Activated CD4-positive, alpha-beta T cell treated with anti-CD3 and anti-CD28 coated beads, Interleukin-2, Interleukin-6, amounts not matched to agents 100 ng/mL and 50 ng/mL, durations not matched to agents 16 hours and 8 hours (primary cell): ENCODE measurements at regions not wholly inside any gene's neighbourhood (a gene's known extent, or its start where the extent isn't known, plus 50 kb on each side); places are given as distances from the start of the nearest gene placed in this dataset.
"Not testable (repeated sequence)": the region's sequence is repeated elsewhere in the genome, so short reads cannot be mapped to it uniquely, and the experiment has no call there.

ENCODE experiments used
- DNase-seq: peaks from one replicate; pipeline ENCODE4 v3.0.0-alpha.2; 2020

- DNase-seq, result no peak
Observed at GRCh38 chr2:66013456-66013855, 421.5 kb upstream of the MEIS1 start.

DNA sequence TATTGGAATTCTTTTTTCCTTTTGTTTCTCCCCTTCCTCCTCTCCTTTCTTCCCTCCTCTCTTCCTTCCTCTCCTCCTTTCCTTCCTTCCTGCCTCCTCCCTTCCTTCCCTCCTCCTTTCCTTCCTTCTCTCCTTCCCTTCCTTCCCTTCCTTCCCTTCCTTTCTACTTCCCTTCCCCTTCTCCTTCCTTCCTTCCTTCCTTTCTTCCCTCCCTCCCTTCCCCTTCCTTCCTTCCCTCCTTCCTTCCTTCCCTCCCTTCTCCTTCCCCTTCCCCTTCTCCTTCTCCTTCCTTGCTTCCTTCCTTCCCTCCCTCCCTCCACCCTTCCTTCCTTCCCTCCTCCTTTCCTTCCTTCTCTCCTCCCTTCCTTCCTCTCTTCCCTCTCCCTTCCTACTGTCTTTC lies 431.0 kb upstream of the MEIS1 start:
- no peak for DNase-seq

DNA sequence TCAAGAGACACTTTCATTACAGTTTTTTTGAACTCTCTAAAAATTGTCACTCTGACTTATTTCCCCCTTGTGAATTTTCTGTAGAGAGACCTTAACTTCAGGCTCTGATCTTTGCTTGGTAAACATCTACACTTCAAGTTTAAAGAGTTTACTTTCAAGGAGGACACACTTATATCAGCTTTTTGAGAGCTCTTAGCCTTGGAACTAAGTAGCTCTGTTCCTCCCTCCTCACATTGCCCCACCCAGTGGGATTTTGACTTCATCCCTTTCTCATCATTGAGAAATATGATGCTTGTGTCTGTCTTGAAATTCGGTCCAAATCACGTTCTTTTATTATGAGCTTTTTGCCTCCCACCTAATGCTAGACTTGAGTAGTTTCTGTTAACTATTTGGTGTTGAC lies 433.4 kb upstream of the MEIS1 start:
- no peak for DNase-seq

DNA sequence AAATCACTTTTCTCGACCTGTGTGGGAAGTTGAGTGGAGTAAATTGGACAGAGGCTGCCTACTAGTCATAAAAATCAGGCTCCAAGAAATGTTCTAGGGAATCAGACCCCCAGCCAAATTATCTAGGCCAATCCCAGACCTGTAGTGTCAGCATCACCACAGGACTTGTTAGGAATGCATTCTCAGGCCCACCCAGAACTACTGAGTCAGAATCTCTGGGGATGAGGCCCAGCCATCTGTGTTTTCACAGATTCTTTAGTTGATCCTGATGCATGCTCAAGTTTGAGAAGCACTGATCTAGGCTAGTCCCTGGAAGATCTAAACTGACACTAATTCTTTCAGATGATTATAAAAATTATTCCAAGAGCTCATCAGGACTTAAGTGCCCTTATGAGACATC lies 434.0 kb upstream of the MEIS1 start:
- no peak for DNase-seq

- DNase-seq, result no peak
Observed at GRCh38 chr2:65999796-66000195, 435.1 kb upstream of the MEIS1 start.

DNA sequence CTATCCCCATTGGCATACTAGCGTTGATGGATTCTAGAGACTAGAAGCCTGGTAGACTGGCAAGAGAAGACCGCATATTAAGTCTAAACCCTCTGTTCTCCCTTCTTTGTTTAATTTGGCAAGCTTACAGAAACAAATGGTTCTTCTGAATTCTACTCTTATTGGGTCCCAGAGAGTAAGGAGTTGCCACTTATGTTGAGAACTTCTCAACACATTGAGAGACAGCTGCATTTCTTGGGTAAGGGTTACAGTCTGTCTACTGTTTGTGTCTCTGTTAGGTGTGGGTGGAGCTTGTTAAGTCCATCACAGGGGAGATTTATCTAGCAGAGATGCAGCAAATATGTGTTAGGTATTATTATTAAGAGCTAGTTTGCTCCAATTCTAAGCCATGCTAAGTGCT lies 435.8 kb upstream of the MEIS1 start:
- DNase-seq, result no peak

GRCh38 chr2:65997961-65998360 lies 437.0 kb upstream of the MEIS1 start:
- DNase-seq, result no peak

DNA sequence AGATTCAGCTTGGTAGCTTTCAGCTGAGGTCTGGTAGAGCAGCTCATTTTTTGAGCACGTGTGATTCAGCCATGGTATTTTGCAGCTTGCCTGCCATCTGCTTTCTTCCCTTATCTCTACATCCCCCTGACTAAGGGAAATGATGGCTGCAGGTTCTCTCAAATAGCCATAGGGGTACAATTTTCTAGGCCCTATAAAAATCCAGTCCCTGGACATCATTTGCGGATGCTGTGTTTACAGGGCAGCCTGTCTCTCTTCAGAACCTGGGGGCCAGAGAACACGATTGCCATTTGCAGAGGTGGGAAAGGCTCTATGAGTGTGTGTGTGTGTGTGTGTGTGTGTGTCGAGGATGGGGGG lies 442.7 kb upstream of the MEIS1 start:
- no peak for DNase-seq

DNA sequence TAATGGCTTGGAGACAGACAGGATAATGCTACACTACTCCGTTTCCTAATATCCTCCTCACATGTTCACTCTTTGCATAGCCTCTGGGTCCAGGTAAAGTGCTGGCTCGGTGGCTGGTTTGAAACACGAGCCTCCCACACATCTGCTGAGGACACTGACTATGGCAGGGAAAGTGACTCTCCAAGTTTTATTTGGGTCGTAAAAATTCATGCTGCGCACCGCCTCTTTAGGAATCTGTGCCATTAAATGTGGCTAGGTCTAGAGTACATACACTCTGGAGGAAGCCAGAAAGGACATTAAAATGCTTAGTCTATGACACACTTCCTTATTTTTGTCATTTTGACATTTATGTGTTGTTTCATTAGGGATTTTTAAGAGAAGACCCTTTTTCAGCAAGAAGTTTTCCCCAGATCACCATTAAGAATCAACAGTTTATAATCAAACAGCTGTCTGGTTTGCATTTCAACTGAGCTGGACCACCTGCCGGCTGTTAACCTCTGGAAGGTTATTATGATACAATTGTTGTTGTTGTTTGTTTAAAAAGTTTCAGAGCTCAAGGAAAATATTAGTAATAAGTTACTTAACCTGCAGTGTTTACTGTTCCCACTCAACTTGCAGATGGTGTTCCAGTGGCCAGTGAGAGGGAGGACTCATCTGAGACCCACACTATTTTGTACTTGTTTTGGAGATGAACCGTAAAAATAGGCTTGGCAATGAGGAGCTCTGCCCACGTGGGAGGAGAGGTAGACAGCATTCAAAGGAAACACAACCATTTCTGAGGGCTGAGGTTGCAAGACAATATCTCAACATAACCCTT lies 443.3 kb upstream of the MEIS1 start:
- DNase-seq, result no peak

DNA sequence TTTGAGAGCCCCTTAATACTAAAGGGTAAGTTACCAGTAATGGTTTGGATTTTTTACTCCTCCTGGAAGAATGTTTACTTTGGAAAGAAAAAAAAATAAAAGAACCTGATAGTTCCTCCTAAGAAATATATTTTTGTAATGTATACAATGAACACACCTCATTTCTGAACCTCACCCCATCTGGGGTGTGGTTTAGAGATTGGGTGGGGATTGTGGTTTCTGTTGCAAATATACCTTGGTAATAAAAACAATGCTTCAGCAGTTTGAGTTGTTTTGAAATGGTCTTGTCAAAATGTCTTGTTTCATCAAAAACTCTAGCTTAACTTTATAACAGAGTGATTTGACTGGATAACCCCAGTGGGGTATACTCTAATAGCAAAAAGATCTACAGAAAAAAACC lies 448.9 kb upstream of the MEIS1 start:
- no peak for DNase-seq

GRCh38 chr2:65980531-65980930 lies 454.4 kb upstream of the MEIS1 start:
- DNase-seq, result no peak

DNA sequence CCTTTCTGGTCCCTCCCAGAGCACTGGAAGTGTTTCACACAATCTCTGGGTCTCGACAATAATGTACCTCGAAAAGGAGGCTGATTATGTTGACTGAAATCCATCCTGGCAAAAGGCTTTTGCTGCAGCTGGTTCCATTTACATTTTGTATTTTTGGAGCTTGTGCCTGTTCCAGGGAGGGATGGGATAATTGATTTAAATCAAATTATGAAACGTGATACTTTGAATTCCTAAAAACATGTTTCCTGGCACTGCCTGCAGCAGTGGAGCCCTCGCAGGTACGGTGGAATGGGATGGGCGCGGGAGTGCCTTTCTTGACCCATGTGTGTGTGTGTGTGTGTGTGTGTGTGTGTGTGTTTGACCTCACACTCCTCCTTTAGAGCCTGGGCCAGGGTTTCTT lies 455.5 kb upstream of the MEIS1 start:
- no peak for DNase-seq

- no peak for DNase-seq
Observed at GRCh38 chr2:65974067-65974723, 460.7 kb upstream of the MEIS1 start.

DNA sequence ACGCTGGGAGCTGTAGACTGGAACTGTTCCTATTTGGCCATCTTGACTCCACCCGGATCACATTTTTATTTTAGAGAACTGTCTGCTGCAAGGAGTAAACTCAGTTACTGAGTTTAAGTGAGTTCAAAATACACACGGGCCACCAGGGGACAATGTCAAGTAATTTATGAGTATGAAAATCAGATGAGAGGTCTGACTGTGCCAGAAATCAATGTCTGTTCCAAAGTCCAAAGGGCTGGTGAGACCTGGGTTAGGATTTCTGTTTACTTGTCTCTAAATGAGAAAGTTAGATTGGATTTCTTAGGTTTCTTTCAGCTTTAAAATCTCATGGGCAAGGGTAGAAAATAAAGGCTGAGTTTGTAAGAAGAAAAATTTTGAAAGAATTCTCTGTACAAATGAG lies 465.8 kb upstream of the MEIS1 start:
- no peak for DNase-seq

- DNase-seq, result not testable (repeated sequence)
Observed at GRCh38 chr2:65963303-65963702, 471.6 kb upstream of the MEIS1 start.

- no peak for DNase-seq
Observed at GRCh38 chr2:65960953-65961352, 474.0 kb upstream of the MEIS1 start.

- DNase-seq, result no peak
Observed at GRCh38 chr2:65957886-65958285, 477.0 kb upstream of the MEIS1 start.

- DNase-seq, result no peak
Observed at GRCh38 chr2:65957454-65957853, 477.5 kb upstream of the MEIS1 start.

DNA sequence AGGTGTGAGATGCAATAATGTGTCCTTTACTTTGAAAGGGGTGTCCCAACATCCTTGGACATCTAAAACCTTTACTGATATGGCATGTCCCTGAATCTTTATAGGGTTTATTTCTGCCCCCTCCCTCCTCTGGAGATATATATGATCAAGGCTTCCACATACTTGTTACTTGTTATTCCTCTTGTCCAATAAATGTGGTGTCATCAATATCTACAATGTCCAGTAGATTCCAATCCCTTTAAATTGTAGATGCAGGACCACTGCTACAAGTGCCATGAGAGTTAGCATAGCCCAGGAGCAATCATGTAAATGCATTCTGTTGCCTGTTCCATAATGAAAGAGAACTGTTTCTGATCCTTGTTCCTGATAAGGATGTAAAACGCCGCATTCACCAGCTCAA lies 479.7 kb upstream of the MEIS1 start:
- no peak for DNase-seq

DNA sequence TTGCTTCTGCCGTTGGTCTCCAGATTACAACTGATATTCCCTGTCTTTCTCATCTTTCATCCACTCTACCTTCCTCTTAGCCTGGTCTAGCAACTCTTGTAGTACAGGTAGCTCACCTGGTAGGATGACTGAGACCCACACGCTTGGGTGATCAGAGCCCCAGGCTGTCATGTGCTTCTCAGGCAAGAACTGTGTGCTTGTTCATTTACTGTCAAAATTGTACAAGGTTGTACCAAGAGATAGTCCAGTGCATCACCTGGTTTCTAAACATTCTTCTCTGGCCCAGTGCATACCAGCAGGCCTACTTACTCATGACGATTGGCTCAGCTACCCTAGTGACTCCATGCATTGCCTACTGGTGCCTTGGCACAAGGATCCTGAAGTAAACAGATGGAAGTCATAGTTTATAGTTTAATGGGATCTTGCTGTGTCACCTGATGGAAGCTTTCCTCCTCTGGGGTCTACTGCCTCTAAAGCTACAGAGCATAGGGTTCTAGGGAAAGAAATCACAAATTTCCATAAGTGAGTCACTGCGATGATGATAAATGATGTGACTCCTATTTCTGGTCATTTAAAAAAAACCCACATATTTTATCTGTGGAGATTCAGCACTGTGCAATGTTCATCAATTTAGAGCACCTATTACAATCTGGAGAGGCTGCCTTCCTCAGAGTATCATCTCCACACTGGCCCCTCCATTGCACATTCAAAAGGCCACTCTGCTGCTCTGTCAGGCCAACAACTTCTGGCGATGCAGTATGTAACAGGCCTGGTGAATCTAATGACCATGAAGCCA lies 481.8 kb upstream of the MEIS1 start:
- DNase-seq, result no peak

DNA sequence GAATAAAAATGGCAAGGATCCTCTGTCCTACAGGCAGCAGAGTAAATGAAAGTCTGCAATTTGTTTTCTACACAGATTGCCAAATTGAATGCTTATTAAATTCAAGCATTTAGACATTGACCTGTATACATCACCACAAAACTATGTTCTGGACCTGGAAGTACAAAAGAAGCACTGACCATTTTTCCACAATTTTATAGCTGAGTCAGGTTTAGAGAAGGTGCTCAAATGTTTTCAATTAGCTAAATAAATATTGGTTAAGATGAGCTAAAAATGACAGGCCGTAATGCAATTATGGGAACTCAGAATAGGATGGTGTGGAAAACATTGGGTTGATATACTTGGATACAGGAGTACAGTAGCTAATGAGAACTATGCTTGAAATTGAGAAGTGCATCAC lies 490.7 kb upstream of the MEIS1 start:
- DNase-seq, result no peak

DNA sequence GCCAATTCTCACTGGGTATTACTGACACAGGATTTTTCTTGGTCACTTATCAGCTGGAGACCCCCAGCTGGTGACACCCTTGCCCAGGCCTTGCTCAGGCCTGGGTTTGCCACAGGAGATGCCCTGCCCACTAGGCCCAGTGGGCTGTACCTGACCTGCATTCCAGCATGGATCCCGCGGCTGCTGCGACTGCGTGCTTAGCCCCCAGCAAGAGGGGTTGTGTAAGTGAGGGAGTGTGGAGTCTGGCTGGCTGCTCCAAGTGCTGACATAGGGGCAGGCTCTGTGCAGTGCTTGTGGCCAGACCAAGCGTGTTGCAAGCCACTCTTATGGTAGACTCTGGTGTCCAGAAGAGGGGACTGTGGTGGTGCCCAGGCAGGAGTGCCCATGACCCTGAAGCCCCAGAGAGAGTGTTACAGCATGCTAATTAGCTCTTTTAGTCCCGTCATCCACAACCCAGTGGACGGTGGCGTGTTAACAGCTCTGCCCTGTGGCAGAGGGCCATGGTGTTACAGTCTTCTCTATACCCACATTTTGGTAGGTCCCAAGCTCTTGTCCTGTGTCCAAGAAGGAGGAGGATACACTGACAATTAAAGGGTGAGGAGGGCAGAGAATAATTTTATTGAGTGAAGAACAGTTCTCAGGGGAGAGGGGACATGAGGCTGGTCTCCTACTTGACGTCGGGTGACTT lies 491.7 kb upstream of the MEIS1 start:
- DNase-seq, result no peak

- no peak for DNase-seq
Observed at GRCh38 chr2:65940856-65941255, 494.1 kb upstream of the MEIS1 start.
